Posterior vena cava (tissue), 2 donors: ENCODE measurements at regions not wholly inside any gene's neighbourhood (a gene's known extent, or its start where the extent isn't known, plus 50 kb on each side); places are given as distances from the start of the nearest gene placed in this dataset.
"Not testable (repeated sequence)": the region's sequence is repeated elsewhere in the genome, so short reads cannot be mapped to it uniquely, and the experiment has no call there.

Experiments used
- DNase-seq: peaks from one replicate; pipeline ENCODE4 v3.0.0-alpha.2; 2020; ENCODE audit warnings: low spot score
- intact Hi-C, 2 donors: fragments of 100-400 bp; cut with DNase I; formaldehyde crosslinking; loops; one replicate each; pipeline versions ENCODE4 v1.14.1 to v1.14.2; 2022 to 2023
- donor health status: DM: yes; HTN: yes; CAD: no.
- donor health status: DM: yes; HTN: yes; CAD: no.

DNA sequence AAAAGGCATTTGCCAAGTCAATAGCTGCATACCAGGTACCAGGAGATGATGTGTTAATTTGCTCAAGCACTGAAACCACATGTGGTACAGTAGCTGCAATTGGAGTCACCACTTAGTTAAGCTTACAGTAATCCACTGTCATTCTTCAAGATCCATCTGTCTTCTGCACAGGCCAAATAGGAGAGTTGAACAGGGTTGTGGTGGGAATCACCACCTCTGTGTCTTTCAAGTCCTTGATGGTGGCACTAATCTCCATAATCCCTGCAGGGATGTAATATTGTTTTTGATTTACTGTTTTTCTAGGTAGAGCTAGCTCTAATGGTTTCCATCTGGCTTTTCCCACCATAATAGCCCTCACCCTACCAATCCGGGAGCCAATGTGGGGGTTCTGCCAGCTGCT is 91.9 kb downstream of the FCRL5 start:
- intact Hi-C loops = no loop called here
- no peak for DNase-seq

DNA sequence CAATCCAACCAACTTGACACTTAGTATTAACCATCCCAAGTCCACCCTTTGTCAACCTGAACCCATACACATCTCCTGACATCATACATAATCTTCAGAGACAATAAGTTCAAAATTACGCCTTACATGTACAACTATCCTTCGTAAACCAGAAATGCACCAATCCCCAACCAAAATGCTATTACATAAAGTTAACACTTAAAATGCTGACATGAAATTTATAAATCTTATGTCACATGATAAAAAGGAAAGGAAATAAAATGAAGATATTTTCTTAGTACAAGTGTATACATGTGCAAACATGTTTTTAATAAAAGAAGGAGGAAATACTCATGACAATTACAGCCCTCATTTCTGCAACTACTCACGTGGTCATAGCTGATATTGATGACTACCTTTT is 95.0 kb downstream of the FCRL5 start:
- no peak for DNase-seq
- intact Hi-C loops = no loop called here

DNA sequence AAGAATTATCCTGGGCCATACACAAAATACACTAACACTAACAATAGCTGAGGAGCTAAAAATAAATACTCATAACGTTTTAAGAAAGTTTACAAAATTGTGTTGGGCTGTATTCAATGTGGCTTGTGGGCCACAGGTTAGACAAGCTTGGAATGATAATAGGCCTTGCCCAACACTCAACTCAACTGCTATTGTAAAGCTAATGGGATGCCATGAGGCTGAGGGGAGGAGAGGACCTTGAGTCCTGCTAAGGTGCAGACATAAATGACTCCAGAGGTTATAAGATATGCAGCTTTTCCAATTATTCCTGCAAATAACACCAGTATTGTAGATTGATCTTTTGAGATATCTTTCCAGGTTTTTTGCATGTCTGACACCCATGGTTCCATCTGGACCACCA is 97.0 kb downstream of the FCRL5 start:
- DNase-seq = no peak
- intact Hi-C loops = no loop called here

DNA sequence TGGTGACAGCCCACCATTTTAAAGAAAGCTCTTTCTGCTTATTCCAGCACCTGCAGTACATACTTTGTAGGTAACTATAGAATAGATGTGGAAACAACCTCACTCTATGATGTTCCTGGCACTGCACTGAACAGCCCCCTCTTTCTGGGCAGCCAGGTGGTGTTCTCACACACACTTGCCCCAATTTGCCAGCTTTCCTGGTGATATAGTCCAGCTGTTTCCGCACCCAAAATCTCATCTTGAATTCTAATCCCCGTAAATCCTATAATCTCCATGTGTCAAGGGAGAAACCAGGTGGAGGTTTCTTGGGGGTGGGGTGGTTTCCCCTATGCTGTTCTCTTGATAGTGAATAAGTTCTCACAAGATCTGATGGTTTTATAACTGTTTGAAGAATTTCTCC is 102.2 kb downstream of the FCRL5 start:
- intact Hi-C loops = no loop called here
- no peak for DNase-seq

DNA sequence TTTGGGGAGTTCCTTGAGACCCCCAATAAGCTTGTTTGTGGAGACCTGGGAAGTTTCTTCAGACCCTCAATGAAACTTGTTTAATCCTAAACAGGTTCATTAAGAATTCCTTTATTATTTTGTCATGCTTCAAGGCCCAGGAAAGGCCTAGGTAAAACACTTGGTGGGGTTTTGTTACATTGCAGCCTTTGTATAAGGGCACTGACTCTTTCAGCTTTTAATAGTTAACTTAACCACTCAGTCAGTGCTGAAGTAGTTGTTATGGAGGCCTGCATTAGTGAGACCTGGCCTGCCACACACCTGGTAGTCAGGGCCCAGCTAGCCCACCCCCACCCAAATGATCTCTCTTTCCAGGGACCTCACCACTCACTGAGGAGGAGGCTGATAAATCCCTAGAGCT is 103.7 kb downstream of the FCRL5 start:
- intact Hi-C loops = no loop called here
- DNase-seq = no peak

DNA sequence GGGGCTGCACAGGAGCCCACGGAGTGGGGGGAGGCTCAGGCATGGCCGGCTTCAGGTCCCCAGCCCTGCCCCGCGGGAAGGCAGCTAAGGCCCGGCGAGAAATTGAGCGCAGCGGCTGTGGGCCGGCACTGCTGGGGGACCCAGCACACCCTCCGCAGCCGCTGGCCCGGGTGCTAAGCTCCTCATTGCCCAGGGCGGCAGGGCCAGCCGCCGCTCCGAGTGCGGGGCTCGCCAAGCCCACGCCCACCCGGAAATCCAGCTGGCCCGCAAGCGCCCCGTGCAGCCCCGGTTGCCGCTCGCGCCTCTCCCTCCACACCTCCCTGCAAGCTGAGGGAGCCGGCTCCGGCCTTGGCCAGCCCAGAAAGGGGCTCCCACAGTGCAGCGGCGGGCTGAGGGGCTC is 106.0 kb downstream of the FCRL5 start:
- DNase-seq, intact Hi-C loops: not testable (repeated sequence)

DNA sequence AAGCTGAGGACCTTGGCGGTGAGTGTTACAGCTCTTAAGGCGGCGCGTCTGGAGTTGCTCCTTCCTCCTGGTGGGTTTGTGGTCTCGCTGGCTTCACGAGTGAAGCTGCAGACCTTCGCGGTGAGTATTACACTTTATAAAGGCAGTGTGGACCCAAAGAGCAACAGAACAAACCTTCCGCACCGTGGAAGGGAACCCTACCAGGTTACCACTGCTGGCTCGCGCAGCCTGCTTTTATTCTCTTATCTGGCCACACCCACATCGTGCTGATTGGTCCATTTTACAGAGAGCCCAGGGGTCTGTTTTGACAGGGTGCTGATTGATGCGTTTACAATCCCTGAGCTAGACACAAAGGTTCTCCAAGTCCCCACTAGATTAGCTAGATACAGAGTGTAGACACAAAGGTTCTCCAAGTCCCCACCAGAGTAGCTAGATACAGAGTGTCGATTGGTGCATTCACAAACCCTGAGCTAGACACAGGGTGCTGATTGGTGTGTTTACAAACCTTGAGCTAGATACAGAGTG is 106.6 kb downstream of the FCRL5 start:
- DNase-seq, intact Hi-C loops: not testable (repeated sequence)

DNA sequence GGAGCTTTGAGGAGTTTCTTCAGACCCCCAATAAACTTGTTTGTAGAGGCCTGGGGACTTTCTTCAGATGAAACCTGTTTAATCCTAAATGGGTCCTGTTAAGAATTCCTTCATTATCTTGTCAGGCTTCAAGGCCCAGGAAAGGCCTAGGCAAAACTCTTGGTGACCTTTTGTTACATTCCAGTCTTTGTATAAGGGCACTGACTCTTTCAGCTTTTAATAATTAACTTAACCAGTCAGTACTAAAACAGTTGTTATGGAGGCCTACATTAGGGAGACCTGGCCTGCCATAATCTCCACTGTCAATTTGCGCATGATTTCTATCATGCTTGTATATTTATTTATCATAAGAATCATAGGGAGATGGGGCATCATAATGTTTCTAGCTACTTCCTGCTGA is 110.2 kb downstream of the FCRL5 start:
- no peak for DNase-seq
- intact Hi-C loops = no loop called here

DNA sequence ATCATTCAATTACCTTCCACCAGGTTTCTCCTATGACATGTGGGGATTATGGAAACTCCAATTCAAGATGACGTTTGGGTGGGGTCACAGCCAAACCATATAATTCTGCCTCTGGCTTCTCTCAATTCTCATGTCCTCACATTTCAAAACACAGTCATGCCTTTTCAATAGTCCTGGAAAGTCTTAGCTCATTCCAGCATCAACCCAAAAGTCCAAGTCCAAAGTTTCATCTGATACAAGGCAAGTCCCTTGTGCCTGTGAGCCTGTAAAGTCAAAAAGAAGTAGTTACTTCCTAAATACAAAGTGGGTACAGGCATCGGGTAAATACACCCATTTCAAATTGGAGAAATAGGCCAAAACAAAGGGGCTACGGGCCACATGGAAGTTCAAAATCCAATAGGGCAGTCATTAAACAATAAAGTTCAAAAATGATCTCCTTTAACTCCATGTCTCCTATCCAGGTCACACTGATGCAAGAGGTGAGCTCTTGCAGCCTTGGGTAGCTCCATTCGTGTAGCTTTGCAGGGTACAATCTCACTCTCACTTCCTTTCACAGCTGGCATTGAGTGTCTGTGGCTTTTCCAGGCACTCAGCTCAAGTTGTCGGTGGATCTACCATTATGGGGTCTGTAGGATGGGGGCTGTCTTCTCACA is 112.9 kb downstream of the FCRL5 start:
- no peak for DNase-seq
- intact Hi-C loops = no loop called here

DNA sequence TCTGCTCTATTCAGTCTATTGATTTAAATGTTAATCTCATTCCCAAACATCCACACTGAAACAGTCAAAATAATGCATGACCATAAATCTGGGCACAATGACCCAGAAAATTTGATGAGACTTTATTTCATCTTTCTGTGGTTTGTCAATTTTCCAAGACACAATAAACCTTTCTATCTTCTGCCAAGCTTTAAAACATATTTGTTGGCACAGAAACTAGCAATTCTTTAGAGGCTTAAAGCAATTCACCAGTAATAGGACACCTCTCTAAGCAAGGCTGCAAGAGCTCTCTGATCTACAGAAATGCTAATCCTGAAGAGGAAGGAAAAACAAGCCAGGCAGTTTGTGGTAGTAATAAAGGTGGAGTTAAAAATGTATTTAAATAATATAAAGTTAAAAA is 113.7 kb downstream of the FCRL5 start:
- intact Hi-C loops = no loop called here
- DNase-seq = no peak

DNA sequence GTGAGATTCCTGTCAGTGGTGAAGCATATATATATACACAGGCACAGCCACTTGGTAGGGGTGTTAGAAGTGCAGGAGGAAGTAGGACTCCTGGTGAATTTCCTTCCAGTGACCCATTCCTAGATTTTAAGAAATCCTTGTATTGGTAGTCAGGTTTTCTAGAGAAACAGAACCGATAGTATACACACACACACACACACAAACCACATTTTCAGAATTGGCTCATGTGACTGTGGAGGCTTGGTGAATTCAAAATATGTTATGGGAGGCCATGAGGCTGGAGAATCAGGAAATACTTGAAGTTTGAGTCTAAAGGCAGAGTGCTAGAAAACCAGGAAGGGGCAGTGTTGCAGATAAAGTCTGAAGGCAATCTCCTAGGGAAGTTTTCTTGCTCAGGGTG is 114.2 kb downstream of the FCRL5 start:
- intact Hi-C loops = no loop called here
- DNase-seq = no peak

DNA sequence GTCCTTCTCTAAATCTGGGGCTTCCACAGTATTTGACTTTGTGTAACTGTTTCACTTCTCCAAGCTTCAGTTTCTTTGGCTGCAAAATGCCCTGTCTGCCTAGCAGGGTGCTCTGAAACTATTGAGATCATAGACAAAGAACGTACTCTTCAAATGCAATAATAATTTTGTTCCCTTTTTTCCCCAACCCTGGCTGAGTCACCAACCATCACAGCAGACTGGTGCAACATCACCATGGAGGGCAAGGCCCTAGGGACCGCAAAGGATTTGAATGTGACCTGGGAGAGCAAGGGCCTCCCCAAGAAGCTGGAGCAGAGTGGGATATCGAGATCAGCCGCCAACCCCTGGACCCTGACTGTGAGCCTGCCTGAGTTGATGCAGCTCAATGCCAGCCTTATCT is 115.0 kb downstream of the FCRL5 start:
- intact Hi-C loops = no loop called here
- DNase-seq = no peak

DNA sequence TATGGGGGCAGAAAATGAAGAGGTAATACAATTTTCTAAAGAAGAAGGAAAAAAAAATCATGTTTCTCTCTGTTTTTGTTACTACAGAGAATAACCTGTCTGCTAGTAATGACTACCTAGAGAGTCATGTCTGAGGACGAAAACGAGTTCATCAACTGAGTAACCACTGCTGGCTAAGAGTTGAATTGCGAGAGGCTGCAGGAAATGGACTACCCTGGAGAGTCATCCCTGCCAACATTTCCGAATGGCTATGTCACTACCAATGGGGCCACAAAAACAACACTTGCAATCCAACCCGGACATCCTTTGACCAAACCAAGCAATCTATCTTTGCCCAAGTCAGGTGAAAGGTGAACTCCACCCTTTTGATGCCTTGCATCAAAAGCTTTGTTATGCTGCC is 120.6 kb downstream of the FCRL5 start:
- no peak for DNase-seq
- intact Hi-C loops = no loop called here

DNA sequence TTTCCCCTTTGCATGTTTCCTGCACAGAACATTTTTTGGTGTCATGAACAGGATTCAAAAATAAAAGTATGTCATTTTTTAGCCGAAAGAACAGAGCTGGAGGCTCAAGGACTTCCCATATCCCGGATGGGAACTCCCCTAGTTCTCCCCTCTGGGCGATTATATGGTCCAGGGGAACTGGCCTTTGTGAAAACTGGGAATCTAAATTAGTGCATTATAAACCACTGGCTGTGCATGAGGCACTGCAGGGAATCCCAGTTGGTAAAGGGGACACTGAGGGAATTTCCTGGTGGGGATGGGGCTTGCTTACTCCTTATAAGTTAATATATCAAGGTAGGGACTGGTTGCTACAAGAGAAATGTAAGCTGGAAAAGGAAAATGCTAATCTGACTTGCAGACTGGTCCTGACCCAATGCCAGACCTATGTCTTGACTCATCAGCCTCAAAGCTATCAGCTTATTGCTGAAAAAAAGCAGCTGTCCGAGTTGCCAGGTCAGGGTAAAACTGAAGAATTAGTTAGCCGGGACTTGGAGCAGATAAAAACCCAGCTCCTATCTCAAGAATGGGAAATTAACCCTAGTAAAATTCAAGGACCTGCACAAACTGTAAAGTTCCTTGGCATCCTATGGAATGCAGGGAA is 122.6 kb downstream of the FCRL5 start:
- DNase-seq = no peak
- intact Hi-C loops = no loop called here

DNA sequence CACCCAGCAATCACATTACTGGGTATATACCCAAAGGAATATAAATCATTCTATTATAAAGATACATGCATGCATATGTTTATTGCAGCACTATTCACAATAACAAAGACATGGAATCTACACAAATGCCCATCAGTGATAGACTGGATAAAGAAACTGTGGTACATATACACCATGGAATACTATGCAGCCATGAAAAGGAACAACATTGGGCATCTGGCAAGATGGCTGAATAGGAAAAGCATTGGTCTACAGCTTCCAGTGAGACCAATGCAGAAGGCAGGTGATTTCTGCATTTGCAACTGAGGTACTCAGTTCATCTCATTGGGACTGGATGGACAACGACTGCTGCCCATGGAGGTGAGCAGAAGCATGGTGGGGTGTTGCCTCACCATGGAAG is 128.6 kb downstream of the FCRL5 start:
- DNase-seq, intact Hi-C loops: not testable (repeated sequence)

DNA sequence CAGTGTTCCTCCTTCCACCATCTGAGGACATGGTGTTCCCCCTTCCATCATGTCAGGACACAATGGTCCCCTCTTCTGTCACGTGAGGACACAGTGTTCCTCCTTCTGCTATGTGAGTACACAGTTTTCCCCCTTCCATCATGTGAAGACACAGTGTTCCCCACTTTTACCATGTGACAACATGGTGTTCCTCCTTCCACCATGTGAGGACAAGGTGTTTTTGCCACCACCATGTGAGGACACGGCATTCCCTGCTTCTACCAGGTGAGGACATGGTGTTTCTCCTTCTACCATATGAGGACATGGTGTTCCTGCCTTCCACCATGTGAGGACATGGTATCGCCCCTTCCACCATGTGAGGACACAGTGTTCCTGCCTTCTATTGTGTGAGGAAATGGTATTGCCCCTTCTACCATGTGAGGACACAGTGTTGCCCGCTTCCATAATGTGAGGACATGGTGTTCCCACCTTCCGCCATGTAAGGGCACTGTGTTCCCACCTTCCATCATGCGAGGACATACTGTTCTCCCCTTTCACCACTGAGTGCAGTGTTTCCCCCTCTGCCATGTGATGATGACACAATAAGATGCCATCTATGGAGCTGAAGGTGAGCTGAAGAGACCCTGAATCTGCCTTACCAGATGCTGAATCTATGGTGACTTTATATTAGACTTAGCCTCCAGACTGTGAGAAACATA is 132.3 kb downstream of the FCRL5 start:
- intact Hi-C loops = no loop called here
- no peak for DNase-seq

DNA sequence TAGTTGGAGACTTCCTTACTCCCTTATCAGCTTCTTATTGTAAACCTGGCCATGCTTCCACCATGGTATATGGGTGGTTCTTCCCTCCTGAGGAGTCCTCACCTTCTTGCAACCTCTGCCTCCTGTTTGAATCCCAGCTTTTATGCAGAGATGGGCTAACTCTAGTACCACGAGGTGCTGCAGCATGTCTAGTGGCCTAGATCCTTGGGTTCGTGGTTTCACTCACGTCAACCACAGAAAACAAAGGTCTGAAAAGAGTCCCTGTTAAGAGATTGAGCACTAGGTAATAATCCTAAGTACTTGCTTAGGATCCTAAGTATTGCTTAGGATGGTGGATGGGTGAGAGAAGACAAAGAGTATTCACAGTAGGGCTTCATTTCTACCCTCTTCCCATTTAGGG is 133.7 kb downstream of the FCRL5 start:
- intact Hi-C loops = no loop called here
- DNase-seq = no peak

DNA sequence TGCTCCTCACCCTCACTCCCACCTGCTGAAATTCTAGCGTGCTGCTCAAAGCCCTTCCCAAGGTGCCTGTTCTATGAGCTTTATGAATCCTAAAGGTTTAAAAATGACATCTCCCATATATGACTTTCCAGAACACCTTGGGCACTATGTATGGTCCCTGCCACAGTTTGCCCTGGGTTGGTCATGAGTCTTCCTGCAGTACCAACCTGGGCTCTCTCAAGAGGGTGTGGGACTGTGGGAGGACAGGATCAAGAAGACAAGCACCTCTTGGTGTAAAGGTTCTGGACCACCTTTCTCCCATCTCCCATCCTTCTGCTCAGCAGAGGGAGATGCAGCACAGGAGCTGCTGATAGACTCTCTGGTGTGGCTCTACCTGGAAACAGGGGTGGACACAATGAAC is 134.1 kb downstream of the FCRL5 start:
- no peak for DNase-seq

DNA sequence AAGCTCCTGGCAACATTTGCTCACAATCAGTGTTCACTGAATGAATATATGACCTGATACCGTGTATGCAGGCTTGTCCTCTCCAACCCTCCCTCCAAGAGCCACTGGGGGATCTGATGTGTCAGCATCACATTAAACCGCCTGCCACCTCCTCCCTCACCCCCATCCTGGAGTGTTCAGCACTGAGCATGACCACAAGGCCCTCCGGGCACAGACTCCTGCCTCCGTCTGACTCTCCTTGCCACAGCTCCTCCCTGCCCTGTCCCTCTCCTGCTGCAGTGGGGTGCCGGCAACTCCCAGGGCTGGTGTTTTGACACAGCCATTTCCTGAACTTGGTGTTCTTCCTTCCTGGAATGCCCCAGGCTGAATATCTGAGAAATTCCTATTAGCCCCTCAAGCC is 136.7 kb downstream of the FCRL5 start:
- no peak for DNase-seq

More for the DNA sequence above, 134.1 kb downstream of the FCRL5 start:
- intact Hi-C loops = no loop called here

DNA sequence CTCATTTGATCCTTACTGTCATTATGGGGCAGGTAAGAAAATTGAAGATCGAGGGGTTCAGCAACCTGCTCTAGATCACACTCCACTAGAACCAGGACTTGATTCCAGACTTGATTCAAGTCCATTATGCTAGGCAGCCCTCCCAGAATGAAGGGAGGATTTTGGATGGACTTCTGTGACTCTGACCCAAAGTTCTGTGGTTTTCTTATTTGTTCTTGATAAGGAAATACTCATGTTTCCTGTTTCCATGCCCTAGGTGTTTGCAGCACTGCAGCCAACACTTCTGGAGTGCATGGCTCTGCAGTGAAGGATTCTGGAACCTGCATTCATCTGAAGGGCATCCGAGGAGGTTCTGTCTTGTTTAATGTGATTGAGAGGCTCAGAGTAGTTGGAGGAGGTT is 140.0 kb downstream of the FCRL5 start:
- no peak for DNase-seq
- intact Hi-C loops = no loop called here

More for the DNA sequence above, 136.7 kb downstream of the FCRL5 start:
- intact Hi-C loops = no loop called here

DNA sequence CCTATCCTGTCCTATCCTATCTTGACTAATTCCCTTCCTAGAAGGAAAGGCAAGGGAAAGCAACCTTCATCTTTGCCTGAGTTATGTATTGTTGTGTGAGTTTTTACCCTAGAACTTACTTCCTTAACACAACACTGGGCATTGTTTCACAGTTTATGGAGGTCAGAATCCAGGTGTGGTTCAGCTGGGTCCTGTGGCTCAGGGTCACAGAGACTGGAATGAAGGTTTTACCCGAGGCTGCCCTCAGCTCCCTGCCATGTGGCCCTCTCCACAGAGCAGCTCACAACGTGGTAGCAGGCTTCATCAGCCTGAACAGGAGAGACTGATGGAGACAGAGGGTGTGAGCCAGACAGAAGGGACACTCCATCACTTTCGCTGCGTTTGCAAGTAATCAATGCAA is 140.5 kb downstream of the FCRL5 start:
- intact Hi-C loops = no loop called here
- no peak for DNase-seq
